Vagina (tissue), 2 donors: ENCODE measurements at regions not wholly inside any gene's neighbourhood (a gene's known extent, or its start where the extent isn't known, plus 50 kb on each side); places are given as distances from the start of the nearest gene placed in this dataset.

Experiments
- CTCF ChIP-seq, 3 experiments: fragments of 450-650 bp in 2 of 3; fragments of 200-600 bp in 1 of 3; sonication (generic) in 1 of 3; IDR thresholded peaks; one replicate each; pipeline ENCODE4 v1.5.1; 2017 to 2019; ENCODE audit warnings: antibody characterized with exemption in 3 of 3, mild to moderate bottlenecking in 2 of 3, moderate library complexity in 2 of 3
- POLR2A ChIP-seq, 2 donors: fragments of 450-650 bp; IDR thresholded peaks; one replicate each; pipeline ENCODE4 v1.6.1; 2017; ENCODE audit warnings: antibody characterized with exemption in 2 of 2, mild to moderate bottlenecking in 2 of 2, moderate library complexity in 2 of 2
- POLR2AphosphoS5 ChIP-seq, 2 donors: sonication (generic); formaldehyde crosslinking; IDR thresholded peaks; one replicate each; pipeline ENCODE4 v1.9.0; 2017; ENCODE audit warnings: antibody characterized with exemption in 2 of 2, mild to moderate bottlenecking in 2 of 2, low read depth in 1 of 2; ENCODE audit not compliant: insufficient read depth in 1 of 2

GRCh38 chr5:114660791-114661190 lies 298.9 kb downstream of the KCNN2 start:
- TF ChIP-seq CTCF (IDR thresholded peaks at IDR 0.05) (no peak), POLR2A (IDR thresholded peaks at IDR 0.05) (no peak), POLR2AphosphoS5 (IDR thresholded peaks at IDR 0.05; ENCODE audit: insufficient read depth in 1 of 2, low read depth in 1 of 2) (no peak)
